ENCODE measurements at regions not wholly inside any gene's neighbourhood (a gene's known extent, or its start where the extent isn't known, plus 50 kb on each side); places are given as distances from the start of the nearest gene placed in this dataset.

GRCh38 chr7:155147172-155147571 is 77.0 kb downstream of the HTR5A start:
- Mint-ChIP-seq H3K27me3 (ENCODE audit: unreplicated experiment) (peaks cover 5% of the 10 kb centered on the region), H3K9me3 (ENCODE audit: unreplicated experiment) (peaks cover 5% of the 10 kb centered on the region), H3K27ac (ENCODE audit: unreplicated experiment) (no peak overlapping the region), H3K36me3 (ENCODE audit: unreplicated experiment) (no peaks in the 10 kb centered on the region), H3K4me1 (ENCODE audit: unreplicated experiment) (no peaks in the 10 kb centered on the region), H3K4me3 (ENCODE audit: unreplicated experiment) (no peak overlapping the region)
- no peak for TF ChIP-seq CTCF (IDR thresholded peaks at IDR 0.05)
- no peak for DNase-seq (ENCODE audit: extremely low spot score, unreplicated experiment)

GRCh38 chr7:155147624-155148023 is 77.5 kb downstream of the HTR5A start:
- no peak for DNase-seq (ENCODE audit: extremely low spot score, unreplicated experiment)
- Mint-ChIP-seq H3K36me3 (ENCODE audit: unreplicated experiment) (no peaks in the 10 kb centered on the region), H3K27ac (ENCODE audit: unreplicated experiment) (no peak overlapping the region), H3K4me3 (ENCODE audit: unreplicated experiment) (no peak overlapping the region), H3K27me3 (ENCODE audit: unreplicated experiment) (peaks cover 4% of the 10 kb centered on the region), H3K9me3 (ENCODE audit: unreplicated experiment) (peaks cover 5% of the 10 kb centered on the region), H3K4me1 (ENCODE audit: unreplicated experiment) (no peaks in the 10 kb centered on the region)
- TF ChIP-seq CTCF (IDR thresholded peaks at IDR 0.05): no peak

- H3K9me3 Mint-ChIP-seq (ENCODE audit: unreplicated experiment): peaks cover 11% of the 10 kb centered on the region
- DNase-seq (ENCODE audit: extremely low spot score, unreplicated experiment): peak; percentile 32
- H3K27ac Mint-ChIP-seq (ENCODE audit: unreplicated experiment): no peak overlapping the region
- no peaks in the 10 kb centered on the region for H3K36me3 Mint-ChIP-seq (ENCODE audit: unreplicated experiment)
- H3K4me1 Mint-ChIP-seq (ENCODE audit: unreplicated experiment): no peaks in the 10 kb centered on the region
- H3K4me3 Mint-ChIP-seq (ENCODE audit: unreplicated experiment): no peak overlapping the region
- no peaks in the 10 kb centered on the region for H3K27me3 Mint-ChIP-seq (ENCODE audit: unreplicated experiment)
- TF ChIP-seq CTCF (IDR thresholded peaks at IDR 0.05): no peak
Observed at GRCh38 chr7:155153676-155154075, 83.6 kb downstream of the HTR5A start.

- Mint-ChIP-seq H3K9me3 (ENCODE audit: unreplicated experiment) (peaks cover 11% of the 10 kb centered on the region), H3K27me3 (ENCODE audit: unreplicated experiment) (no peaks in the 10 kb centered on the region), H3K4me1 (ENCODE audit: unreplicated experiment) (no peaks in the 10 kb centered on the region), H3K4me3 (ENCODE audit: unreplicated experiment) (no peak overlapping the region), H3K36me3 (ENCODE audit: unreplicated experiment) (no peaks in the 10 kb centered on the region), H3K27ac (ENCODE audit: unreplicated experiment) (no peak overlapping the region)
- TF ChIP-seq CTCF (IDR thresholded peaks at IDR 0.05): no peak
- DNase-seq (ENCODE audit: extremely low spot score, unreplicated experiment): no peak
Observed at GRCh38 chr7:155154586-155154985, 84.5 kb downstream of the HTR5A start.

- H3K4me3 Mint-ChIP-seq (ENCODE audit: unreplicated experiment): no peak overlapping the region
- no peaks in the 10 kb centered on the region for H3K9me3 Mint-ChIP-seq (ENCODE audit: unreplicated experiment)
- H3K36me3 Mint-ChIP-seq (ENCODE audit: unreplicated experiment): no peaks in the 10 kb centered on the region
- peaks cover 15% of the 10 kb centered on the region for H3K27me3 Mint-ChIP-seq (ENCODE audit: unreplicated experiment)
- DNase-seq (ENCODE audit: extremely low spot score, unreplicated experiment): no peak
- no peak overlapping the region for H3K27ac Mint-ChIP-seq (ENCODE audit: unreplicated experiment)
- TF ChIP-seq CTCF (IDR thresholded peaks at IDR 0.05): no peak
- peaks cover 2% of the 10 kb centered on the region for H3K4me1 Mint-ChIP-seq (ENCODE audit: unreplicated experiment)
Observed at GRCh38 chr7:155161690-155162089, 91.6 kb downstream of the HTR5A start.
